ENCODE measurements at regions not wholly inside any gene's neighbourhood (a gene's known extent, or its start where the extent isn't known, plus 50 kb on each side); places are given as distances from the start of the nearest gene placed in this dataset.

GRCh38 chr2:216951171-216951570 lies 91.3 kb upstream of the TNP1 start:
- no peaks in the 10 kb centered on the region for H3K36me3 Mint-ChIP-seq
- WGBS (ENCODE audit: insufficient coverage) = no CpG with 5 or more reads among the region's 4 CpGs

GRCh38 chr2:216950547-216950946 lies 90.7 kb upstream of the TNP1 start:
- Histone ChIP-seq H3K27ac (ENCODE audit: low read depth in 1 of 2, low read length in 2 of 2) (no peak overlapping the region), H3K4me2 (replicated peaks; ENCODE audit: extremely low read depth, low read length, poor library complexity, severe bottlenecking) (no peak overlapping the region), H3K27me3 (ENCODE audit: control insufficient read depth in 2 of 2, insufficient read depth in 2 of 2, low read length in 2 of 2) (no peaks in the 10 kb centered on the region), H3K4me3 (replicated peaks in 1 of 3; ENCODE audit: low read depth in 2 of 3, low read length in 3 of 3) (no peak overlapping the region), H3K4me1 (ENCODE audit: control insufficient read depth in 1 of 2, insufficient read depth in 2 of 2, low read length in 2 of 2) (no peaks in the 10 kb centered on the region), H3K36me3 (replicated peaks in 1 of 2; ENCODE audit: control insufficient read depth in 1 of 2, insufficient read depth in 2 of 2, low read length in 2 of 2) (no peaks in the 10 kb centered on the region), H3K9me3 (replicated peaks in 1 of 2; ENCODE audit: control insufficient read depth in 1 of 2, insufficient read depth in 1 of 2, low read length in 2 of 2) (no peaks in the 10 kb centered on the region), H3K9ac (ENCODE audit: insufficient read depth, low read length, poor library complexity, severe bottlenecking) (no peak overlapping the region), H2AFZ (ENCODE audit: insufficient read depth, low read depth, low read length, poor library complexity, severe bottlenecking) (no peak overlapping the region), H3K79me2 (ENCODE audit: insufficient read depth, low read length) (no peaks in the 10 kb centered on the region), H4K20me1 (ENCODE audit: insufficient read depth, low read length) (no peaks in the 10 kb centered on the region)
- intact Hi-C loops (cut with micrococcal nuclease) = no loop called here
- H3K4me3 Mint-ChIP-seq = no peak overlapping the region
- no peaks in the 10 kb centered on the region for H3K36me3 Mint-ChIP-seq
- no peaks in the 10 kb centered on the region for H3K4me1 Mint-ChIP-seq
- TF ChIP-seq CTCF (IDR thresholded peaks at IDR 0.05) = no peak
- DNase-seq = no peak
- 42% methylated on average over 2 of the region's 2 CpGs for WGBS (ENCODE audit: insufficient coverage)
- H3K27me3 Mint-ChIP-seq (ENCODE audit: low read depth in 3 of 3) = peaks cover 3 to 5% (median 4%) of the 10 kb centered on the region in 3 donors
- H3K27ac Mint-ChIP-seq = no peak overlapping the region
- peaks cover 1 to 17% (median 11%) of the 10 kb centered on the region in 7 donors for H3K9me3 Mint-ChIP-seq

More at GRCh38 chr2:216951171-216951570, 91.3 kb upstream of the TNP1 start:
- H3K4me1 Mint-ChIP-seq = no peaks in the 10 kb centered on the region
- no peak overlapping the region for H3K9ac ChIP-seq (ENCODE audit: insufficient read depth, low read length, poor library complexity, severe bottlenecking)
- no peak overlapping the region for H3K4me2 ChIP-seq (replicated peaks; ENCODE audit: extremely low read depth, low read length, poor library complexity, severe bottlenecking)
- H3K4me3 Mint-ChIP-seq = no peak overlapping the region
- intact Hi-C loops (cut with micrococcal nuclease) = no loop called here
- no peak overlapping the region for H2AFZ ChIP-seq (ENCODE audit: insufficient read depth, low read depth, low read length, poor library complexity, severe bottlenecking)
- peaks cover 3 to 5% (median 4%) of the 10 kb centered on the region in 3 donors for H3K27me3 Mint-ChIP-seq (ENCODE audit: low read depth in 3 of 3)
- no peaks in the 10 kb centered on the region for H3K79me2 ChIP-seq (ENCODE audit: insufficient read depth, low read length)
- H3K4me1 ChIP-seq (ENCODE audit: control insufficient read depth in 1 of 2, insufficient read depth in 2 of 2, low read length in 2 of 2) = no peaks in the 10 kb centered on the region
- DNase-seq = no peak
- no peak overlapping the region for H3K27ac Mint-ChIP-seq
- no peaks in the 10 kb centered on the region for H4K20me1 ChIP-seq (ENCODE audit: insufficient read depth, low read length)
- no peaks in the 10 kb centered on the region for H3K36me3 ChIP-seq (replicated peaks in 1 of 2; ENCODE audit: control insufficient read depth in 1 of 2, insufficient read depth in 2 of 2, low read length in 2 of 2)
- TF ChIP-seq CTCF (IDR thresholded peaks at IDR 0.05) = no peak
- H3K9me3 ChIP-seq (replicated peaks in 1 of 2; ENCODE audit: control insufficient read depth in 1 of 2, insufficient read depth in 1 of 2, low read length in 2 of 2) = no peaks in the 10 kb centered on the region
- no peaks in the 10 kb centered on the region for H3K27me3 ChIP-seq (ENCODE audit: control insufficient read depth in 2 of 2, insufficient read depth in 2 of 2, low read length in 2 of 2)
- no peak overlapping the region for H3K4me3 ChIP-seq (replicated peaks in 1 of 3; ENCODE audit: low read depth in 2 of 3, low read length in 3 of 3)
- H3K27ac ChIP-seq (ENCODE audit: low read depth in 1 of 2, low read length in 2 of 2) = no peak overlapping the region
- H3K9me3 Mint-ChIP-seq = peaks cover 1 to 17% (median 11%) of the 10 kb centered on the region in 7 donors

All from CD14-positive monocyte (primary cell).